SU-DHL-6 (cell line): ENCODE measurements at regions not wholly inside any gene's neighbourhood (a gene's known extent, or its start where the extent isn't known, plus 50 kb on each side); places are given as distances from the start of the nearest gene placed in this dataset.

Source experiments
- H2AFZ ChIP-seq: fragments of 200-600 bp; sonication (generic); 2 replicates; pipeline ENCODE4 v1.6.1; 2014; ENCODE audit warnings: low read depth, mild to moderate bottlenecking, moderate library complexity, mixed read lengths, antibody characterized with exemption, low read length; ENCODE audit not compliant: severe bottlenecking
- H3F3A ChIP-seq: fragments of 200-600 bp; shearing (Covaris generic); 2 replicates; pipeline ENCODE4 v1.6.0; 2016; ENCODE audit warnings: antibody characterized with exemption, mild to moderate bottlenecking; ENCODE audit not compliant: insufficient read depth
- H3K27ac ChIP-seq: fragments of 200-600 bp; sonication (generic); 2 replicates; pipeline ENCODE4 v1.5.1; 2016; ENCODE audit warnings: low read depth, mild to moderate bottlenecking, low read length, moderate library complexity, mixed read lengths
- H3K27me3 ChIP-seq: fragments of 200-600 bp; sonication (generic), shearing (Covaris generic); 2 replicates; pipeline ENCODE4 v1.6.0; 2014; ENCODE audit warnings: mild to moderate bottlenecking, low read length
- H3K36me3 ChIP-seq: fragments of 200-600 bp; sonication (generic); 2 replicates; pipeline ENCODE4 v1.6.1; 2014; ENCODE audit warnings: mild to moderate bottlenecking, low read length, mixed read lengths
- H3K4me2 ChIP-seq: fragments of 300-600, 200-600 bp; shearing (Covaris generic), sonication (generic); 2 replicates; pipeline ENCODE4 v1.6.0; 2014; ENCODE audit warnings: low read length, low read depth, mild to moderate bottlenecking; ENCODE audit not compliant: poor library complexity, severe bottlenecking
- H3K4me3 ChIP-seq: fragments of 200-600 bp; sonication (generic); 2 replicates; pipeline ENCODE4 v1.5.1; 2014; ENCODE audit warnings: antibody characterized with exemption, low read length, mild to moderate bottlenecking, mixed read lengths; ENCODE audit not compliant: insufficient read depth, poor library complexity, severe bottlenecking
- H3K79me2 ChIP-seq: fragments of 200-600 bp; sonication (generic); 2 replicates; pipeline ENCODE4 v1.6.1; 2014; ENCODE audit warnings: mild to moderate bottlenecking, low read length, moderate library complexity; ENCODE audit not compliant: insufficient read depth
- H3K9ac ChIP-seq: fragments of 200-600 bp; sonication (generic); 2 replicates; pipeline ENCODE4 v1.7.0; 2014; ENCODE audit warnings: mild to moderate bottlenecking, low read length
- H3K9me2 ChIP-seq: fragments of 200-600 bp; sonication (generic); replicated peaks from 2 replicates; pipeline ENCODE4 v1.6.1; 2014; ENCODE audit warnings: low read length; ENCODE audit not compliant: insufficient read depth
- H3K9me3 ChIP-seq: fragments of 200-600 bp; sonication (generic); 2 replicates; pipeline ENCODE4 v1.6.1; 2014; ENCODE audit warnings: low read length, mixed read lengths; ENCODE audit not compliant: insufficient read depth
- H4K20me1 ChIP-seq: fragments of 200-600 bp; sonication (generic); 2 replicates; pipeline ENCODE4 v1.6.1; 2014; ENCODE audit warnings: low read depth, mild to moderate bottlenecking, antibody characterized with exemption, low read length, moderate library complexity, mixed read lengths
- EZH2phosphoT487 ChIP-seq: fragments of 200-600 bp; sonication (generic), shearing (Covaris generic); conservative IDR thresholded peaks from 2 replicates; pipeline ENCODE4 v1.6.1; 2018; ENCODE audit warnings: mild to moderate bottlenecking, antibody characterized with exemption, low read length, moderate library complexity, mixed read lengths
- TF ChIP-seq, protein P1 (sequence below): fragments of 200-600 bp; sonication (generic); IDR thresholded peaks from one replicate; pipeline ENCODE4 v1.5.1; 2017; ENCODE audit warnings: antibody characterized with exemption, mild to moderate bottlenecking, low read length, moderate library complexity; ENCODE audit not compliant: insufficient read depth, poor library complexity, severe bottlenecking

GRCh38 chr6:152897807-152898399, 84.9 kb downstream of the FBXO5 start:
- Histone ChIP-seq H3K9me2 (no peaks in the 10 kb centered on the region), H2AFZ (no peak overlapping the region), H4K20me1 (no peaks in the 10 kb centered on the region), H3K9ac (no peak overlapping the region), H3K27me3 (no peaks in the 10 kb centered on the region), H3K4me2 (no peak overlapping the region), H3F3A (no peaks in the 10 kb centered on the region), H3K9me3 (no peaks in the 10 kb centered on the region), H3K27ac (no peak overlapping the region), H3K4me3 (no peak overlapping the region), H3K79me2 (no peaks in the 10 kb centered on the region), H3K36me3 (no peaks in the 10 kb centered on the region)
- TF ChIP-seq, protein P1, sequence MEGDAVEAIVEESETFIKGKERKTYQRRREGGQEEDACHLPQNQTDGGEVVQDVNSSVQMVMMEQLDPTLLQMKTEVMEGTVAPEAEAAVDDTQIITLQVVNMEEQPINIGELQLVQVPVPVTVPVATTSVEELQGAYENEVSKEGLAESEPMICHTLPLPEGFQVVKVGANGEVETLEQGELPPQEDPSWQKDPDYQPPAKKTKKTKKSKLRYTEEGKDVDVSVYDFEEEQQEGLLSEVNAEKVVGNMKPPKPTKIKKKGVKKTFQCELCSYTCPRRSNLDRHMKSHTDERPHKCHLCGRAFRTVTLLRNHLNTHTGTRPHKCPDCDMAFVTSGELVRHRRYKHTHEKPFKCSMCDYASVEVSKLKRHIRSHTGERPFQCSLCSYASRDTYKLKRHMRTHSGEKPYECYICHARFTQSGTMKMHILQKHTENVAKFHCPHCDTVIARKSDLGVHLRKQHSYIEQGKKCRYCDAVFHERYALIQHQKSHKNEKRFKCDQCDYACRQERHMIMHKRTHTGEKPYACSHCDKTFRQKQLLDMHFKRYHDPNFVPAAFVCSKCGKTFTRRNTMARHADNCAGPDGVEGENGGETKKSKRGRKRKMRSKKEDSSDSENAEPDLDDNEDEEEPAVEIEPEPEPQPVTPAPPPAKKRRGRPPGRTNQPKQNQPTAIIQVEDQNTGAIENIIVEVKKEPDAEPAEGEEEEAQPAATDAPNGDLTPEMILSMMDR, result peak; percentile 90
- no peak for TF ChIP-seq EZH2phosphoT487

DNA sequence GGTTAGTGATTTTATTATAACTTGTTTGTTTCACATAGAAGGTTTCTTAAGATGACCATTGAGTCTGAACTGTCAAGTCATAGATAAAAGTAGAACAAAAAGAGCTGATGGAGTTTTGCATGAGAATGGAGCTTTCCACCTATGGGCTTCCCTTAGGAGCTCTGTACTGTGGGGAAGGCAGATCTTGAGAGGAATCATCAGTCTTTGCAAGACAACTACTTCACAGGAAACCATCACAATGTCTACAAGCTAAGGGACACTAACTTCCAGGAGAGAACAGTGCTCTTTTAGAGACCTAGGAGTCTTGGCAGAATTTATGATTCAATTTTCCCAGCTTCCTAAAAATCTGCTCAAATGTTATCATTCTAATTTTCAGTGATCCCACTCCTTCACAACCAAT, 78.2 kb downstream of the FBXO5 start:
- TF ChIP-seq EZH2phosphoT487, result no peak
- TF ChIP-seq, protein P1, result no peak
- H3K9me2 ChIP-seq, result no peaks in the 10 kb centered on the region
- no peaks in the 10 kb centered on the region; the same call in 1 of the 2 replicates for H4K20me1 ChIP-seq
- no peaks in the 10 kb centered on the region for H3K36me3 ChIP-seq
- H3K4me2 ChIP-seq, result no peak overlapping the region
- H3K9ac ChIP-seq, result no peak overlapping the region
- no peaks in the 10 kb centered on the region for H3K9me3 ChIP-seq
- no peaks in the 10 kb centered on the region for H3F3A ChIP-seq
- H2AFZ ChIP-seq, result no peak overlapping the region
- H3K27ac ChIP-seq, result no peak overlapping the region
- no peaks in the 10 kb centered on the region for H3K27me3 ChIP-seq
- H3K79me2 ChIP-seq, result no peaks in the 10 kb centered on the region
- H3K4me3 ChIP-seq, result no peak overlapping the region

DNA sequence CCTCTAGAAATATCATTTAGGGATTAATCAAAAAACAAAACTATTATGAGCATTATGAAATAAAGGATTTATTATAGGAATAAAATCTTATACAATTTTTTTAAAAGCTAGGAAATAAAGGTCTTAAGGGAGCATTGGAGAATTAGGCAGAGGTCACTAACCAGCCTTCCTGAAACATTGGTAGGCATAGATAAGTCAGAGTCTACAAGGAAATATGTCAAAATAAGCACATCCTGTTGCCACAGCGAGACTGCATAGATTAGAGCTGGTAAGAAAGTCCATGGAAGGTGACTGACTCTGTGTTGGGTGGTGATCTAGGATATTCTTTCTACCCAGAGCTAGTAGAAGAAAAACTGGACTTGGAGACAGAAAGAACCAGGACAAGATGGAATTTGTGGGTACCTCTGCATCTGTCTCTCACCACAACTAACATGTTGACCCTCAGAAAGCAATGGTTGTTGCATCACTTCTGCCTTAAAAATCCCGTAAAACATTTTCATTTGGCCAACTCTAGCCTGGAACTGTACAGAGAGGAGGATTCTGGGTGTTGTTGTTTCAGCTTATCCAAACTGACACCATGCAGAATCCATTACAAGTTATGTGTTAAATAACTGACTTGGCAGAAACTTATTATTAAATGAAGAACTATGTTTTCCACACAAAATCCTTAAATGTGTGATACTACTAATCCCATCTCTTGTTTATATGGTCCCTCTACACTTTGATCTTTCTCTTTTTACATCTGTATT, 77.1 kb downstream of the FBXO5 start:
- H4K20me1 ChIP-seq, result no peaks in the 10 kb centered on the region; the same call in 1 of the 2 replicates

More for the DNA sequence above, 77.1 kb downstream of the FBXO5 start:
- H3K79me2 ChIP-seq, result no peaks in the 10 kb centered on the region
- H3K9ac ChIP-seq, result no peak overlapping the region
- TF ChIP-seq, protein P1, result no peak
- no peak overlapping the region for H2AFZ ChIP-seq
- no peaks in the 10 kb centered on the region for H3K36me3 ChIP-seq
- H3K27ac ChIP-seq, result no peak overlapping the region
- no peaks in the 10 kb centered on the region for H3K9me2 ChIP-seq
- H3K4me2 ChIP-seq, result no peak overlapping the region
- H3K9me3 ChIP-seq, result no peaks in the 10 kb centered on the region
- H3K4me3 ChIP-seq, result no peak overlapping the region
- H3K27me3 ChIP-seq, result no peaks in the 10 kb centered on the region
- no peaks in the 10 kb centered on the region for H3F3A ChIP-seq
